HG03039 (cell line): ENCODE measurements at regions not wholly inside any gene's neighbourhood (a gene's known extent, or its start where the extent isn't known, plus 50 kb on each side); places are given as distances from the start of the nearest gene placed in this dataset.
"Not testable (repeated sequence)": the region's sequence is repeated elsewhere in the genome, so short reads cannot be mapped to it uniquely, and the experiment has no call there.

Experiments used
- ATAC-seq: cut with Tn5 transposase; IDR thresholded peaks from one replicate; pipeline ENCODE4 v1.9.1; 2021; ENCODE audit warnings: mild to moderate bottlenecking, moderate library complexity; ENCODE audit not compliant: unreplicated experiment

GRCh38 chr1:201636097-201636496 lies 97.2 kb downstream of the NAV1 start:
- ATAC-seq = no peak

DNA sequence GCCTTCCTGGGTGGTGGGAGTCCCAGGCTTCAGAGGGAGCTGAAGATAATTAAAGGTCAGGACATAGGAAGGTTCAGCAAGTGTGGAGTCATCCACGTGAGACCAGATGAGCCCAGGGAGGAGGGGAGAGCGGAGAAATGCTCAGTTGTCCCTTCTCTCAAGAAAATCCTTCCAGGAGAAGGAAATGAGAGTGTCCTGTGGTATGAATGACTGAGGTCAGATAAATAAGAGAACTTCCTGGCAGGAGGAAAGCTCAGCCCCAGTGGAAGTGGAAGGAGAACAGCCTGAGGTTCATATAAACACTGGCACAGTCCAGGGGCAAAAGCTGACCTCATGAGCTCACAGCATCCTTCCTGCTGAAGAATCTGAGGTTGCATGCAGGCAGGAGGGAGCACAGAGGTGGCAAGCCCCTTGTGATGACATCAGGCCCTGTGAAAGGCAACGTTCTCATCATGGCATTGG lies 97.6 kb downstream of the NAV1 start:
- no peak for ATAC-seq

GRCh38 chr1:201637282-201638079 lies 98.6 kb downstream of the NAV1 start:
- no peak for ATAC-seq

- no peak for ATAC-seq
Measured at GRCh38 chr1:201639391-201639790, 100.5 kb downstream of the NAV1 start.

- ATAC-seq = no peak
Measured at GRCh38 chr1:201639826-201640225, 100.9 kb downstream of the NAV1 start.

GRCh38 chr1:201640624-201641023 lies 101.7 kb downstream of the NAV1 start:
- no peak for ATAC-seq

- no peak for ATAC-seq
Measured at GRCh38 chr1:201641524-201642253, 102.8 kb downstream of the NAV1 start.

DNA sequence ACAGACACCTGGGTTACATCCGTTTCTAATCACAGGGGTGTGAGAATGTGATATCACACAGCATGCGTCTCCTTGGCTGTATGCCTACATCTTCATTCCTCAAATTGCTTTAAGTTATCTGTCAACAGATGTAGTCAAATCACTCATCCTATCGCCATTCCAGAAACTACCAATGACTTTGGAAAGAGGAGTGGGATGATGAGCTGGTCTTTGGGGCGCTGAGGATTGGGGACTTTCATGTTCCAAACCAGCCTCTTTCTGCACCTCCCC lies 104.8 kb downstream of the NAV1 start:
- ATAC-seq = no peak

DNA sequence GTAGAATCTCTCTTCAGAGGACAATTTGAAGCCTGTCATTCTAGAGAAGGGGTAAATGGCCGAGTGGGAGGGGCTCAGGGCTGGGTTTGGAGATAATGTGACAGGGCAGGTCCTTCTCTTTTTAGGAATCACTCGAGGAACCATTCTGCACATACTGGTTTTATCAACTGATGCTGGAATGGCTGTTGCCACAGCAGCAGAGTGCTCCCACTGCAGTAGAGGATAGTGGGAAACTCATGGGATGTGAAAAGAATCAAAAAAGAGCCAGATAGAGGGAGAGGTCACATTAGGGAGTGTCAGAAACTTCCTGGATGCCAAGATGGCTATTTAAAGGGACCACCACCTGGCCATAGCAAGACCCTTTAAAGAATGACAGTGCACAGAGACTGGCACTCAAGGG lies 105.3 kb downstream of the NAV1 start:
- ATAC-seq = no peak

- ATAC-seq = not testable (repeated sequence)
Measured at GRCh38 chr1:201645000-201645399, 106.1 kb downstream of the NAV1 start.

- ATAC-seq = no peak
Measured at GRCh38 chr1:201645956-201646355, 107.0 kb downstream of the NAV1 start.

- no peak for ATAC-seq
Measured at GRCh38 chr1:201646411-201647022, 107.6 kb downstream of the NAV1 start.

- no peak for ATAC-seq
Measured at GRCh38 chr1:201647094-201647493, 108.2 kb downstream of the NAV1 start.

DNA sequence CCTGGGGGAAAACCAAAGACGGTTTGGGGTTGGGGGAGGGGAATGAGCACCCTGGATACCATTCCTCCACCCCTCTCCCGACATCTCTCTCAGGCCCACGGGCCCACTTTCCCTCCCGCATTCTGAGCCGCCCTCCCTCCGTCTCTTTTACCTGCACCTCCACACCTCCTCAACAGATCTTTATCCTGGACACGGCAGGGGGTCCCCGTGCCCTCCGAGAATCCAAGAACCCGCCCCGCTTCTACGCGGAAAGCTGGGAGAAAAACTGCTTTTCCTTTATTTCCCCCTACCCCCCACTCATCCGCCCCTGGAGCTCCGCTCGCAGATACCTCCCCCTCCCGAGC lies 108.8 kb downstream of the NAV1 start:
- no peak for ATAC-seq

DNA sequence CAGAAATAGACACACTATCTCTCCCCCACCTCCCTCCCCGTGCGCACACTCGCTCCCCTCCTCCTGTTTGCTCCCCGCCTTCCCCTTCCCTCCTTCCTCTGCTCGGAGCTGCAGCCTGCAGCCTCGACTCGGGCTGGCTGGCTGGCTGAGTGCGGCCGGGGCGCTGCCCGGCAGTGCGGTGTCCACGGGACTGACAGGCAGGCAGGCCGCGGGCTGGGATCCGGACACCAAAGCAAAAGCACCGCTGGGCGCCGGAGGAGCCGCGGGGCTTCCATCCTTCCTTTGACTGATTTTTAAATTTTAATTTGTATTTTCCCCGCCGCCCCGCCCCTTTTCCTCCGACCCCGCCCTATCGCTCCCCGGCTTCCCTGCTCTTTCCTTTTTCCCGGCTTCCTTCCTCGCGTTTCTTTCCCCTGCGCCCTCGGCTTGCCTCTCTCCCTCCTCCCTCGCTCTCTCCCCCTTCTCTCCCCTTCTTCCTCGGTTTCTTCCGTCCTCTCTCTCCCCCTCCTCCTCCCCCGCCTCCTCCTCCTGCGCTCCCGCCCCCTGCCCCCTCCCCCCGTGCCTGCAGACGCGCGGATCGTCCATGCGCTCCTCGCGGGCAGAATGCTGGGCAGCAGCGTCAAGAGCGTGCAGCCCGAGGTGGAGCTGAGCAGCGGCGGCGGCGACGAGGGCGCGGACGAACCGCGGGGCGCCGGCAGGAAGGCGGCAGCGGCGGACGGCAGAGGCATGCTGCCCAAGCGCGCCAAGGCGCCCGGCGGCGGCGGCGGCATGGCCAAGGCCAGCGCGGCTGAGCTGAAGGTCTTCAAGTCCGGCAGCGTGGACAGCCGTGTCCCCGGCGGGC lies 109.4 kb downstream of the NAV1 start:
- ATAC-seq = no peak

DNA sequence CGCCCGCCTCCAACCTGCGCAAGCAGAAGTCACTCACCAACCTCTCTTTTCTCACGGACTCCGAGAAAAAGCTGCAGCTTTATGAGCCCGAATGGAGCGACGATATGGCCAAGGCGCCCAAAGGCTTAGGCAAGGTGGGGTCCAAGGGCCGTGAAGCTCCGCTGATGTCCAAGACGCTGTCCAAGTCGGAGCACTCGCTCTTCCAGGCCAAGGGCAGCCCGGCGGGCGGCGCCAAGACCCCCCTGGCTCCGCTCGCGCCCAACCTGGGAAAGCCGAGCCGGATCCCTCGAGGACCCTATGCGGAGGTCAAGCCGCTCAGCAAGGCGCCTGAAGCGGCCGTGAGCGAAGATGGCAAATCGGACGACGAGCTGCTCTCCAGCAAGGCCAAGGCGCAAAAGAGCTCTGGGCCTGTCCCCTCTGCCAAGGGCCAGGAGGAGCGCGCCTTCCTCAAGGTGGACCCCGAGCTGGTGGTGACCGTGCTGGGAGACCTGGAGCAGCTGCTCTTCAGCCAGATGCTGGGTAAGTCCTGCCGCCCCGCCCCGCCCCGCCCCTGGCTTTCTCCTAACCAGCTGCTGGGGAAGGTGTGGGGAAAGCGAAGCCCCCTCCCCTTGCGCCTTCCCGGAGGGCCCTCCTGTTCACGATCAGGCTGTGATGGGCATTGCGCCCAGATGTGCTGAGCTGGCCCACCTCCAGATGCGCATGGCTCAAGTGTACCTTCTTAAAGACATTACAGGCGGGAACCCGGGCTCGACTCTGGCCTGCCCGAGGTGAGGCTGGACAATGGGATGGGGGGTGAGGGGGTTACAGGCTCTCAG lies 110.2 kb downstream of the NAV1 start:
- no peak for ATAC-seq

GRCh38 chr1:201649761-201650622 lies 111.1 kb downstream of the NAV1 start:
- ATAC-seq = no peak

GRCh38 chr1:201650623-201650933 lies 111.7 kb downstream of the NAV1 start:
- ATAC-seq = no peak

DNA sequence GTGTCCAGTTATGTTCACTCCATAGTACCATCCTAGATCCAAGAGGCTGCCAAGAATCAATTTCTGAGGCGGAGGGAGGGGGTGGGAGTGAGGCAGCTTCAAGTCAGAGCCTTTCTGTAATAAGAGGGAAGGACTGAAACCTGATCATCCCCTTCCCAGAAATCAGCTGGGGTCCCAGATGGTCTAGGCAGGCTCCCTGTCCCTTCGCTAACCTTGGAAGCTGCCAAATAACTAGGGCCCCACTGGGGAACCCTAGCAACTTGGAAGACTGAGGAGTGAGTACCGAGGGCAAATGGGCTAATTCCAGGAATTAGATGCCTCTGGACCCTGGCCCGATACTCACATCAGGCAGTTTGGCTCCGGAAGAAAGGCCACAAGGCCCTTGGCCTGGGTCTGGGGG lies 113.3 kb downstream of the NAV1 start:
- ATAC-seq = no peak

DNA sequence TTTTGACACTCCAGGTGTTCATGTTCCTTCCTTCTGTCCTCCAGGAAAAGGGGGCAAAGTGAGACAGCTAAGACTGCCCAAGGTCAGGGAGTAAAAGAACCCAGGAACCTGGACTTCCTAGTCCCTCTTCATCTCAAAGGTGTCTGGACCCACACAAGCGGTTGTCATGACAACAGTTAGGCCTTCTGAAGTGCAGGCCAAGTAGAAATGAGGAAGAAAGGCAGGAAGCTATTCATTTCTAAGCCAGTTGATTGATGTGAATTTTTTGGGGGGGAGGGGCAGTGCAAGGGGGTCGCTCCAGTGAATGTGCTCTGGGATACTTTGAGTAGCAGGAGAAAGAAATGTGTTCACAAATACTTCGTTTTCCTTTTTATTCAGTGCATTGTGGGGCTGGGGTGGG lies 114.3 kb downstream of the NAV1 start:
- no peak for ATAC-seq
